Panc1 (cell line): ENCODE measurements at regions not wholly inside any gene's neighbourhood (a gene's known extent, or its start where the extent isn't known, plus 50 kb on each side); places are given as distances from the start of the nearest gene placed in this dataset.

ENCODE experiments used
- ATAC-seq: fragments of 200-7000 bp; cut with Tn5 transposase; 2 replicates; pipeline ENCODE4 v1.9.1; 2020; ENCODE audit warnings: mild to moderate bottlenecking, moderate library complexity
- BruUV-seq: library from RNA; stranded (reverse); fragments of 400-500 nt; replicated peaks from 2 replicates; lab custom pipeline; 2021; lab: Mats Ljungman, UMichigan
- CTCF ChIA-PET: fragments of 300-600 bp; sonication (Branson Sonifier 250); formaldehyde crosslinking; loops from one replicate; lab custom pipeline; 2022; ENCODE audit warnings: antibody characterized with exemption; lab: Charles Lee
- POLR2A ChIA-PET: fragments of 300-600 bp; sonication (Branson Sonifier 250); formaldehyde crosslinking; loops from one replicate; lab custom pipeline; 2022; ENCODE audit warnings: antibody characterized with exemption; lab: Charles Lee
- DNase-seq: peaks from one replicate; pipeline ENCODE4 v3.0.0-alpha.2; 2010; ENCODE audit warnings: low read depth, low spot score
- H3K27ac ChIP-seq: 2 replicates; pipeline ENCODE4 v1.5.1; 2011; ENCODE audit warnings: mild to moderate bottlenecking, low read length, inconsistent platforms
- H3K27me3 ChIP-seq: fragments of 200-500 bp; sonication (Bioruptor generic); 2 replicates; pipeline ENCODE4 v1.6.0; 2014; ENCODE audit warnings: low read length, inconsistent platforms; ENCODE audit not compliant: control insufficient read depth, insufficient read depth
- H3K36me3 ChIP-seq: fragments of 200-500 bp; sonication (Bioruptor generic); 2 replicates; pipeline ENCODE4 v1.5.1; 2014; ENCODE audit warnings: inconsistent platforms, mild to moderate bottlenecking, low read length, moderate library complexity; ENCODE audit not compliant: control insufficient read depth, insufficient read depth
- H3K4me1 ChIP-seq: 2 replicates; pipeline ENCODE4 v1.5.1; 2011; ENCODE audit warnings: inconsistent platforms, mild to moderate bottlenecking, low read length, moderate library complexity; ENCODE audit not compliant: control insufficient read depth, insufficient read depth
- H3K4me3 ChIP-seq, 2 experiments: 2 replicates each; pipeline ENCODE4 v1.5.1; 2011 to 2012; ENCODE audit warnings: low read depth in 2 of 2, low read length in 2 of 2, mild to moderate bottlenecking in 2 of 2, inconsistent platforms in 1 of 2, moderate library complexity in 1 of 2
- H3K9me3 ChIP-seq: fragments of 200-500 bp; sonication (Bioruptor generic); 2 replicates; pipeline ENCODE4 v1.5.1; 2014; ENCODE audit warnings: low read depth, mild to moderate bottlenecking, inconsistent platforms, low read length, moderate library complexity; ENCODE audit not compliant: control insufficient read depth, insufficient read depth
- POLR2AphosphoS5 ChIP-seq: IDR thresholded peaks from 2 replicates; pipeline ENCODE4 v1.6.1; 2012; ENCODE audit warnings: mild to moderate bottlenecking, low read depth, low read length, moderate library complexity
- SIN3A ChIP-seq: IDR thresholded peaks from 2 replicates; pipeline ENCODE4 v1.6.1; 2012; ENCODE audit warnings: low read depth, mild to moderate bottlenecking, low read length, moderate library complexity, borderline replicate concordance; ENCODE audit not compliant: insufficient read depth
- TCF7L2 ChIP-seq: IDR thresholded peaks from 2 replicates; pipeline ENCODE4 v1.6.1; 2011; ENCODE audit warnings: mild to moderate bottlenecking, low read depth, low read length, inconsistent platforms
- in situ Hi-C: cut with HindIII; loops from 2 replicates; pipeline ENCODE4 v1.10.0; 2016; ENCODE audit warnings: low sequenced_read_pairs, low pct_unique_long_range_greater_than_20kb
- intact Hi-C: fragments of 100-400 bp; cut with micrococcal nuclease; formaldehyde crosslinking; loops from one replicate; pipeline ENCODE4 v1.10.0; 2022; ENCODE audit not compliant: unreplicated experiment
- TF ChIP-seq, protein P1 (sequence below), 2 experiments: IDR thresholded peaks; 2 replicates each; pipeline ENCODE4 v1.6.1; 2011 to 2012; ENCODE audit warnings: low read depth in 2 of 2, control low read depth in 1 of 2, low read length in 1 of 2, mild to moderate bottlenecking in 1 of 2, moderate library complexity in 1 of 2; ENCODE audit not compliant: insufficient read depth in 1 of 2
- TF ChIP-seq, protein P2 (sequence below): fragments of 450-650 bp; IDR thresholded peaks from 2 replicates; pipeline ENCODE4 v1.5.1; 2017; ENCODE audit warnings: mild to moderate bottlenecking

DNA sequence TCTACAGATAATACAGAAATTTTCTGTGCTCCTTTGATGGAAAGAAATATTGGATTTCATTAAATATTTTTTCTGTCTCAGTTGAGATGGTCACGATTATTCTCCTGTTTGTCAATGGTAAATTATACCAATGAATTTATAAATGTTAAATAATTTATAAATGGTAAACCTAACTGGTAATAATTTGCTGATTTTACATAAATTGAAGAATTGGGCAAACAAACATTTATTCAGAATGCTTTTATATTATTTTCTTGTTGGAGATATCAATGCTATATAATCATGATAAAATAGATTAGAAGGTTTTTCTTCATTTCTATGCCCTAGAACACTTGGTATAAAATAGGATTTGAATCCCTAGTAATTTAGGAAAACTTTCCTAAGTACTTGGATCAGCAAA, 597.6 kb upstream of the IGFBP3 start:
- TF ChIP-seq SIN3A (no peak), POLR2AphosphoS5 (no peak), TCF7L2 (no peak)
- TF ChIP-seq, protein P1, sequence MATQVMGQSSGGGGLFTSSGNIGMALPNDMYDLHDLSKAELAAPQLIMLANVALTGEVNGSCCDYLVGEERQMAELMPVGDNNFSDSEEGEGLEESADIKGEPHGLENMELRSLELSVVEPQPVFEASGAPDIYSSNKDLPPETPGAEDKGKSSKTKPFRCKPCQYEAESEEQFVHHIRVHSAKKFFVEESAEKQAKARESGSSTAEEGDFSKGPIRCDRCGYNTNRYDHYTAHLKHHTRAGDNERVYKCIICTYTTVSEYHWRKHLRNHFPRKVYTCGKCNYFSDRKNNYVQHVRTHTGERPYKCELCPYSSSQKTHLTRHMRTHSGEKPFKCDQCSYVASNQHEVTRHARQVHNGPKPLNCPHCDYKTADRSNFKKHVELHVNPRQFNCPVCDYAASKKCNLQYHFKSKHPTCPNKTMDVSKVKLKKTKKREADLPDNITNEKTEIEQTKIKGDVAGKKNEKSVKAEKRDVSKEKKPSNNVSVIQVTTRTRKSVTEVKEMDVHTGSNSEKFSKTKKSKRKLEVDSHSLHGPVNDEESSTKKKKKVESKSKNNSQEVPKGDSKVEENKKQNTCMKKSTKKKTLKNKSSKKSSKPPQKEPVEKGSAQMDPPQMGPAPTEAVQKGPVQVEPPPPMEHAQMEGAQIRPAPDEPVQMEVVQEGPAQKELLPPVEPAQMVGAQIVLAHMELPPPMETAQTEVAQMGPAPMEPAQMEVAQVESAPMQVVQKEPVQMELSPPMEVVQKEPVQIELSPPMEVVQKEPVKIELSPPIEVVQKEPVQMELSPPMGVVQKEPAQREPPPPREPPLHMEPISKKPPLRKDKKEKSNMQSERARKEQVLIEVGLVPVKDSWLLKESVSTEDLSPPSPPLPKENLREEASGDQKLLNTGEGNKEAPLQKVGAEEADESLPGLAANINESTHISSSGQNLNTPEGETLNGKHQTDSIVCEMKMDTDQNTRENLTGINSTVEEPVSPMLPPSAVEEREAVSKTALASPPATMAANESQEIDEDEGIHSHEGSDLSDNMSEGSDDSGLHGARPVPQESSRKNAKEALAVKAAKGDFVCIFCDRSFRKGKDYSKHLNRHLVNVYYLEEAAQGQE (IDR thresholded peaks at IDR 0.05; ENCODE audit: insufficient read depth in 1 of 2, low read depth in 2 of 2, low read length in 1 of 2) = no peak
- TF ChIP-seq, protein P2, sequence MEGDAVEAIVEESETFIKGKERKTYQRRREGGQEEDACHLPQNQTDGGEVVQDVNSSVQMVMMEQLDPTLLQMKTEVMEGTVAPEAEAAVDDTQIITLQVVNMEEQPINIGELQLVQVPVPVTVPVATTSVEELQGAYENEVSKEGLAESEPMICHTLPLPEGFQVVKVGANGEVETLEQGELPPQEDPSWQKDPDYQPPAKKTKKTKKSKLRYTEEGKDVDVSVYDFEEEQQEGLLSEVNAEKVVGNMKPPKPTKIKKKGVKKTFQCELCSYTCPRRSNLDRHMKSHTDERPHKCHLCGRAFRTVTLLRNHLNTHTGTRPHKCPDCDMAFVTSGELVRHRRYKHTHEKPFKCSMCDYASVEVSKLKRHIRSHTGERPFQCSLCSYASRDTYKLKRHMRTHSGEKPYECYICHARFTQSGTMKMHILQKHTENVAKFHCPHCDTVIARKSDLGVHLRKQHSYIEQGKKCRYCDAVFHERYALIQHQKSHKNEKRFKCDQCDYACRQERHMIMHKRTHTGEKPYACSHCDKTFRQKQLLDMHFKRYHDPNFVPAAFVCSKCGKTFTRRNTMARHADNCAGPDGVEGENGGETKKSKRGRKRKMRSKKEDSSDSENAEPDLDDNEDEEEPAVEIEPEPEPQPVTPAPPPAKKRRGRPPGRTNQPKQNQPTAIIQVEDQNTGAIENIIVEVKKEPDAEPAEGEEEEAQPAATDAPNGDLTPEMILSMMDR = no peak
- H3K9me3 ChIP-seq = no peaks in the 10 kb centered on the region
- BruUV-seq = no TSS peak
- in situ Hi-C loops = no loop called here
- POLR2A ChIA-PET = no interaction called here
- DNase-seq (no peak), ATAC-seq (no peak)
- no peaks in the 10 kb centered on the region for H3K36me3 ChIP-seq
- intact Hi-C loops = no loop called here
- H3K27me3 ChIP-seq = no peaks in the 10 kb centered on the region
- H3K4me3 ChIP-seq = no peak overlapping the region
- H3K27ac ChIP-seq = no peak overlapping the region
- CTCF ChIA-PET = no interaction called here
- no peaks in the 10 kb centered on the region for H3K4me1 ChIP-seq

DNA sequence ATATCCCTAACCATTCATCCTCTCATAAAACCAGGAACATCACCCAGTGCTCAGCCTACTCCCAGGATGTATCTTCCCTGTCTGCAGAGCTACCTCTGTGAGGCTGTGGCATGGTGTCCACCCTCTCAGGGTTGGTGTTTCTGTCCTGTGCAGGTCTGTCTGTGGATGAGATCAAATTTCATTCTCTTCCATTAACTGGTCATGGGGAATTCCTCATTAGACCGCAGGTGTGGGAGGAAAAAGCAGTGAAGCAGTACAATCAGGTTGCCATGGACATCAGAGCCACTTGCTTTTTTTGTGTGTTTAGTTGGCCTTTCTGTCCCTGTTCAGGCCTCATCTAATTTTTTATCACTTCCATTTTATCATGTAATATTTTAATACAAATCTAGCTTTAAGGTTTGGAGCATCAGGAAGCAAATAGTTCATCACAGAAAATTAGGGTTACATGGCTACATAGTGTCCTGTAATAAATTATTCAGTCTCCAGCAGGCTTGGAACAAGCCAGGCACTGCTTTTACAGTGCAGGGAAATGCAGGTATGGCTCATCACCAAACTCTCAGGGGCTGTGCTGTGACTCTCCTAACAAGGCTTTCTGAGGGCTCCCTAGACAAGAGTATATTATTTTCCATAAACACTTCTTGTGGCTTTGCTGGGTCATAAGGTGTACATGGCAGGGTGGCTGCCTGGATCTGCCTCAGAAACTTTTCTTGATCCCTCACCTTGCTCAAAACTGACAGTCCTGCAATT, 594.9 kb upstream of the IGFBP3 start:
- ChIA-PET CTCF (no interaction called here), POLR2A (no interaction called here)
- Histone ChIP-seq H3K4me3 (no peak overlapping the region), H3K27me3 (no peaks in the 10 kb centered on the region), H3K27ac (no peak overlapping the region), H3K36me3 (no peaks in the 10 kb centered on the region), H3K9me3 (no peaks in the 10 kb centered on the region), H3K4me1 (no peaks in the 10 kb centered on the region)
- intact Hi-C loops (no loop called here), in situ Hi-C loops (no loop called here)
- TF ChIP-seq, protein P1 (IDR thresholded peaks at IDR 0.05; ENCODE audit: insufficient read depth in 1 of 2, low read depth in 2 of 2, low read length in 1 of 2) = no peak
- TF ChIP-seq, protein P2 = no peak
- TF ChIP-seq POLR2AphosphoS5 = no peak
- no peak for TF ChIP-seq TCF7L2
- DNase-seq (no peak), ATAC-seq (no peak)
- BruUV-seq = no TSS peak
